PC-3 (cell line): ENCODE measurements at regions not wholly inside any gene's neighbourhood (a gene's known extent, or its start where the extent isn't known, plus 50 kb on each side); places are given as distances from the start of the nearest gene placed in this dataset.

Experiments used
- ATAC-seq: fragments of 200-7000 bp; cut with Tn5 transposase; 2 replicates; pipeline ENCODE4 v1.9.1; 2020; ENCODE audit warnings: mild to moderate bottlenecking, moderate library complexity
- BruUV-seq: library from RNA; stranded (reverse); fragments of 400-500 nt; replicated peaks from 2 replicates; lab custom pipeline; 2021; lab: Mats Ljungman, UMichigan
- CTCF ChIA-PET: fragments of 300-600 bp; sonication (Branson Sonifier 250); formaldehyde crosslinking; loops from one replicate; lab custom pipeline; 2022; ENCODE audit warnings: antibody characterized with exemption; lab: Charles Lee
- POLR2A ChIA-PET: fragments of 300-600 bp; sonication (Branson Sonifier 250); formaldehyde crosslinking; loops from one replicate; lab custom pipeline; 2022; ENCODE audit warnings: antibody characterized with exemption; ENCODE audit not compliant: unreplicated experiment; lab: Charles Lee
- DNase-seq: peaks from one replicate; pipeline ENCODE4 v3.0.0-alpha.2; 2015
- H2AFZ ChIP-seq: fragments of 300-600 bp; sonication (generic); 2 replicates; pipeline ENCODE4 v1.6.0; 2016; ENCODE audit warnings: antibody characterized with exemption, low read length
- H3F3A ChIP-seq: fragments of 300-600 bp; sonication (generic); one replicate; pipeline ENCODE4 v1.6.0; 2017; ENCODE audit warnings: antibody characterized with exemption, low read length, control low read depth, mild to moderate bottlenecking; ENCODE audit not compliant: unreplicated experiment
- H3K27ac ChIP-seq: fragments of 300-600 bp; sonication (generic); 2 replicates; pipeline ENCODE4 v1.5.1; 2016; ENCODE audit warnings: mild to moderate bottlenecking, low read length
- H3K27me3 ChIP-seq: fragments of 300-600 bp; sonication (generic); 2 replicates; pipeline ENCODE4 v1.6.1; 2016; ENCODE audit warnings: low read length, mixed read lengths
- H3K36me3 ChIP-seq: fragments of 300-600 bp; sonication (generic); 2 replicates; pipeline ENCODE4 v1.6.1; 2016; ENCODE audit warnings: low read depth, mixed run types, low read length, mixed read lengths
- H3K4me1 ChIP-seq: fragments of 300-600 bp; sonication (generic); 2 replicates; pipeline ENCODE4 v1.5.1; 2016; ENCODE audit warnings: low read length; ENCODE audit not compliant: insufficient read depth
- H3K4me2 ChIP-seq: fragments of 300-600 bp; sonication (generic); 2 replicates; pipeline ENCODE4 v1.6.0; 2016; ENCODE audit warnings: low read length
- H3K4me3 ChIP-seq: fragments of 300-600 bp; sonication (generic); 2 replicates; pipeline ENCODE4 v1.5.1; 2016; ENCODE audit warnings: mild to moderate bottlenecking, low read length, mixed read lengths
- H3K79me2 ChIP-seq: fragments of 300-600 bp; sonication (generic); 2 replicates; pipeline ENCODE4 v1.6.1; 2017; ENCODE audit warnings: low read length, mixed read lengths
- H3K9ac ChIP-seq: fragments of 300-600 bp; sonication (generic); 2 replicates; pipeline ENCODE4 v1.6.0; 2016; ENCODE audit warnings: mild to moderate bottlenecking, low read length
- H3K9me2 ChIP-seq: fragments of 300-600 bp; sonication (generic); replicated peaks from 2 replicates; pipeline ENCODE4 v1.6.1; 2016; ENCODE audit warnings: mixed run types, low read length, mixed read lengths
- H3K9me3 ChIP-seq: fragments of 300-600 bp; sonication (generic); 2 replicates; pipeline ENCODE4 v1.6.1; 2016; ENCODE audit warnings: low read length, mixed read lengths
- H4K20me1 ChIP-seq: fragments of 300-600 bp; sonication (generic); 2 replicates; pipeline ENCODE4 v1.6.1; 2016; ENCODE audit warnings: low read length, mixed read lengths
- EZH2 ChIP-seq: fragments of 300-600 bp; sonication (generic); IDR thresholded peaks from one replicate; pipeline ENCODE4 v1.6.1; 2017; ENCODE audit warnings: antibody characterized with exemption, mild to moderate bottlenecking, low read length; ENCODE audit not compliant: unreplicated experiment
- EZH2phosphoT487 ChIP-seq: fragments of 300-600 bp; sonication (generic); IDR thresholded peaks from 2 replicates; pipeline ENCODE4 v1.6.1; 2018; ENCODE audit warnings: mild to moderate bottlenecking, antibody characterized with exemption, low read length, borderline replicate concordance
- intact Hi-C: fragments of 100-400 bp; cut with micrococcal nuclease; formaldehyde crosslinking; loops from 2 replicates; pipeline ENCODE4 v1.9.0; 2023
- TF ChIP-seq, protein P1 (sequence below): fragments of 300-600 bp; sonication (generic); conservative IDR thresholded peaks from 2 replicates; pipeline ENCODE4 v1.5.1; 2017; ENCODE audit warnings: antibody characterized with exemption, low read depth, mild to moderate bottlenecking, low read length

DNA sequence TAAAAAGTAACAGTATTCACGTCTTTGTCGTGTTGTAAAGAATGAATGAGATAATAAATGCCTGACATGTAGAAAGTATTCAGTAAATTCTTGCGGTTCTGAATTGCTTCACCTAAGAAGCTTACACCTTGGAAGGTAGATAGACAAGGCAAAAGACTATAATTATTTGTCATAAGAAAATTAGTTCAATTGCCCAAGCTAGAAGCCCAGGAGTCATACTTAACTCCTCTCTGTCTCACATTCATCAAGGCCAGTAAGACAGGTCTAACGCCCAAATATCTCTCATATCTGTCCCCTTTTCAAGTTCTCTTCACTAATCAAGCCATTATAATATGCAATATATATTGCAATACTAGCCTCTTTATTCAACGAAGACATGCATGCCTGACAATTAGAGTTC lies 87.7 kb upstream of the AMOTL1 start:
- ChIA-PET POLR2A (no interaction called here), CTCF (no interaction called here)
- H3F3A ChIP-seq: no peaks in the 10 kb centered on the region
- H3K4me1 ChIP-seq: peaks cover 44% of the 10 kb centered on the region
- H3K36me3 ChIP-seq: no peaks in the 10 kb centered on the region
- no peaks in the 10 kb centered on the region for H3K79me2 ChIP-seq
- no peak for DNase-seq
- no peak overlapping the region for H3K27ac ChIP-seq
- H2AFZ ChIP-seq: no peak overlapping the region
- no TSS peak for BruUV-seq
- no peak overlapping the region for H3K9ac ChIP-seq
- intact Hi-C loops: no loop called here
- no peak for ATAC-seq
- H3K4me2 ChIP-seq: no peak overlapping the region
- no peaks in the 10 kb centered on the region for H3K27me3 ChIP-seq
- TF ChIP-seq EZH2: no peak
- TF ChIP-seq, protein P1, sequence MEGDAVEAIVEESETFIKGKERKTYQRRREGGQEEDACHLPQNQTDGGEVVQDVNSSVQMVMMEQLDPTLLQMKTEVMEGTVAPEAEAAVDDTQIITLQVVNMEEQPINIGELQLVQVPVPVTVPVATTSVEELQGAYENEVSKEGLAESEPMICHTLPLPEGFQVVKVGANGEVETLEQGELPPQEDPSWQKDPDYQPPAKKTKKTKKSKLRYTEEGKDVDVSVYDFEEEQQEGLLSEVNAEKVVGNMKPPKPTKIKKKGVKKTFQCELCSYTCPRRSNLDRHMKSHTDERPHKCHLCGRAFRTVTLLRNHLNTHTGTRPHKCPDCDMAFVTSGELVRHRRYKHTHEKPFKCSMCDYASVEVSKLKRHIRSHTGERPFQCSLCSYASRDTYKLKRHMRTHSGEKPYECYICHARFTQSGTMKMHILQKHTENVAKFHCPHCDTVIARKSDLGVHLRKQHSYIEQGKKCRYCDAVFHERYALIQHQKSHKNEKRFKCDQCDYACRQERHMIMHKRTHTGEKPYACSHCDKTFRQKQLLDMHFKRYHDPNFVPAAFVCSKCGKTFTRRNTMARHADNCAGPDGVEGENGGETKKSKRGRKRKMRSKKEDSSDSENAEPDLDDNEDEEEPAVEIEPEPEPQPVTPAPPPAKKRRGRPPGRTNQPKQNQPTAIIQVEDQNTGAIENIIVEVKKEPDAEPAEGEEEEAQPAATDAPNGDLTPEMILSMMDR: no peak
- no peak for TF ChIP-seq EZH2phosphoT487
- no peaks in the 10 kb centered on the region for H4K20me1 ChIP-seq
- H3K9me3 ChIP-seq: no peaks in the 10 kb centered on the region
- no peaks in the 10 kb centered on the region for H3K9me2 ChIP-seq
- H3K4me3 ChIP-seq: no peak overlapping the region

DNA sequence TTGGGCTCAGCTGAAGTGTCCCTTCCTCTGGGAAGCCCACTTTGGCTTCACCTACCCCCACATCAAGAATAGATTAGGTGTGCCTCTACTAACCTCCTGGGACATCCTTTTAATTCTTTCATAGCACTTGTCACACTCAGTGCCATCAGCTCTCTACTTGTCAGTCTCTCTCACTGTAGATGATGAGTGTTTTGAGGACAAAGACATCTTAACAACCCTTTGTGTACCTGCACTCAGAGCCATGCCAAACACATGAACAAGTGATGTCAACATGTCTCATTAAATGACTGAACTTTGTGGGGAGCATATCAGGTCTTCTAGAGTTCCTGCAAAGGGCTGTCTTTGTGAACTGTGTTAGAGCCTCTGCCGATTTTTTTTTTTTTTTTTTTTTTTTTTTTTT lies 87.0 kb upstream of the AMOTL1 start:
- H3F3A ChIP-seq: no peaks in the 10 kb centered on the region
- DNase-seq: peak; percentile 19
- TF ChIP-seq EZH2phosphoT487 (no peak), EZH2 (no peak)
- POLR2A ChIA-PET: no interaction called here
- no peaks in the 10 kb centered on the region for H3K27me3 ChIP-seq
- CTCF ChIA-PET: no interaction called here
- no peaks in the 10 kb centered on the region for H3K9me3 ChIP-seq
- H3K79me2 ChIP-seq: no peaks in the 10 kb centered on the region
- peaks cover 37% of the 10 kb centered on the region for H3K4me1 ChIP-seq
- intact Hi-C loops: no loop called here
- ATAC-seq: no peak
- no peak overlapping the region for H3K9ac ChIP-seq
- no peak overlapping the region for H3K4me3 ChIP-seq
- no peak overlapping the region for H2AFZ ChIP-seq
- H3K36me3 ChIP-seq: no peaks in the 10 kb centered on the region
- BruUV-seq: no TSS peak
- no peak overlapping the region for H3K27ac ChIP-seq
- H4K20me1 ChIP-seq: no peaks in the 10 kb centered on the region
- H3K9me2 ChIP-seq: no peaks in the 10 kb centered on the region
- no peak overlapping the region for H3K4me2 ChIP-seq

DNA sequence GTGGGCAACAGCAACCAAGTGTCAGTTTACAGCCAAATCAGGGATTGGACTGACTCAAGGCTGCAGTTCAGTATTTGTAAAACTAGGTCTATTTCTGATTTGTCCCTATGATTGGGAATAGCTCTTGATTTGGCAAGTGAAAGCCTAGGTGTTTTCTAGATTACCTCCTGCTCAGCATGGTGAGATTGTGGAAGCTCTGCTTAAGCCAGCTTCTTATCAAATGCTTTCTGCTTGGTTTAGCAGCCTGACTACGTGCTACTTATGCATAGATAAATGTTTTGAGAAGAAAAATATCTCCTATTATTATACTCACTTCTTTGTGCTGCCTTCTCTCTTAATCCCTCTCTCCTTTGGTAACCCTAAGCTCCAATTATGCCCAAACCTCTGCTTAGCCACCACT lies 86.3 kb upstream of the AMOTL1 start:
- POLR2A ChIA-PET: no interaction called here
- no peak for DNase-seq
- Histone ChIP-seq H3K27ac (no peak overlapping the region), H3K9ac (no peak overlapping the region), H3K9me2 (no peaks in the 10 kb centered on the region), H3K9me3 (no peaks in the 10 kb centered on the region), H3K4me2 (no peak overlapping the region), H3K36me3 (no peaks in the 10 kb centered on the region), H2AFZ (no peak overlapping the region), H3K4me1 (peaks cover 30% of the 10 kb centered on the region), H4K20me1 (no peaks in the 10 kb centered on the region), H3K27me3 (no peaks in the 10 kb centered on the region), H3K4me3 (no peak overlapping the region), H3F3A (no peaks in the 10 kb centered on the region), H3K79me2 (no peaks in the 10 kb centered on the region)
- ATAC-seq: no peak
- intact Hi-C loops: no loop called here
- CTCF ChIA-PET: no interaction called here
- BruUV-seq: no TSS peak
- no peak for TF ChIP-seq EZH2
- TF ChIP-seq EZH2phosphoT487: no peak
- TF ChIP-seq, protein P1: no peak
